Keratinocyte (primary cell): ENCODE measurements at regions not wholly inside any gene's neighbourhood (a gene's known extent, or its start where the extent isn't known, plus 50 kb on each side); places are given as distances from the start of the nearest gene placed in this dataset.

Experiments
- DNase-seq: peaks from one replicate; pipeline ENCODE4 v3.0.0-alpha.2; 2011; ENCODE audit warnings: low read depth, missing footprints, low spot score
- FAIRE-seq: peaks from 2 replicates; lab custom pipeline; 2011; peaks lifted over from hg19 to GRCh38; lab: Jason Lieb, UNC
- H2AFZ ChIP-seq: 2 replicates; pipeline ENCODE4 v1.6.0; 2012; ENCODE audit warnings: low read length, control low read depth, inconsistent platforms; ENCODE audit not compliant: control insufficient read depth
- H3K27ac ChIP-seq: 2 replicates; pipeline ENCODE4 v1.5.1; 2011; ENCODE audit warnings: low read length; ENCODE audit not compliant: control insufficient read depth, insufficient read depth
- H3K27me3 ChIP-seq: 3 replicates; pipeline ENCODE4 v1.6.0; 2011; ENCODE audit warnings: low read length; ENCODE audit not compliant: control insufficient read depth, insufficient read depth; ENCODE audit errors: extremely low read depth
- H3K36me3 ChIP-seq, 2 experiments: 2 replicates in 1 of 2; 3 replicates in 1 of 2; pipeline ENCODE4 v1.5.1; 2011; ENCODE audit warnings: low read length in 2 of 2, mild to moderate bottlenecking in 1 of 2; ENCODE audit not compliant: control insufficient read depth in 2 of 2, insufficient read depth in 2 of 2; ENCODE audit errors: extremely low read depth in 1 of 2
- H3K4me1 ChIP-seq: 3 replicates; pipeline ENCODE4 v1.5.1; 2011; ENCODE audit warnings: low read length; ENCODE audit not compliant: control insufficient read depth, insufficient read depth; ENCODE audit errors: extremely low read depth
- H3K4me2 ChIP-seq: 3 replicates; pipeline ENCODE4 v1.6.0; 2011; ENCODE audit warnings: low read depth, low read length; ENCODE audit not compliant: control insufficient read depth, insufficient read depth; ENCODE audit errors: extremely low read depth
- H3K4me3 ChIP-seq, 3 experiments: fragments of 200-600 bp in 1 of 3; sonication (generic) in 1 of 3; 2 replicates in 2 of 3; 3 replicates in 1 of 3; pipeline ENCODE4 v1.5.1; 2011 to 2016; ENCODE audit warnings: low read length in 3 of 3, mild to moderate bottlenecking in 3 of 3, control low read depth in 2 of 3, inconsistent platforms in 1 of 3, low read depth in 1 of 3, mixed read lengths in 1 of 3, mixed run types in 1 of 3, moderate library complexity in 1 of 3; ENCODE audit not compliant: control insufficient read depth in 2 of 3, insufficient read depth in 2 of 3; ENCODE audit errors: extremely low read depth in 1 of 3
- H3K79me2 ChIP-seq: 2 replicates; pipeline ENCODE4 v1.6.0; 2012; ENCODE audit warnings: low read length; ENCODE audit not compliant: control insufficient read depth, insufficient read depth
- H3K9ac ChIP-seq: 3 replicates; pipeline ENCODE4 v1.6.0; 2011; ENCODE audit warnings: low read length; ENCODE audit not compliant: control insufficient read depth, insufficient read depth; ENCODE audit errors: extremely low read depth
- H3K9me1 ChIP-seq: 3 replicates; pipeline ENCODE4 v1.6.0; 2011; ENCODE audit warnings: low read length; ENCODE audit not compliant: control insufficient read depth, insufficient read depth; ENCODE audit errors: extremely low read depth
- H3K9me3 ChIP-seq: 2 replicates; pipeline ENCODE4 v1.5.1; 2012; ENCODE audit warnings: low read depth, low read length; ENCODE audit not compliant: control insufficient read depth
- H4K20me1 ChIP-seq: 3 replicates; pipeline ENCODE4 v1.6.0; 2011; ENCODE audit warnings: low read length; ENCODE audit not compliant: control insufficient read depth, insufficient read depth; ENCODE audit errors: extremely low read depth
- CTCF ChIP-seq, 3 experiments: IDR thresholded peaks in 1 of 3; conservative IDR thresholded peaks in 1 of 3; optimal IDR thresholded peaks in 1 of 3; 2 replicates in 2 of 3; 3 replicates in 1 of 3; pipeline versions ENCODE3 to v1.5.1; 2011; ENCODE audit warnings: low read length in 3 of 3, mild to moderate bottlenecking in 3 of 3, moderate library complexity in 2 of 3, control low read depth in 1 of 3, inconsistent platforms in 1 of 3; ENCODE audit not compliant: insufficient read depth in 2 of 3; ENCODE audit errors: extremely low read depth in 1 of 3
- EZH2 ChIP-seq: IDR thresholded peaks from one replicate; pipeline ENCODE4 v1.6.1; 2012; ENCODE audit warnings: inconsistent platforms, mild to moderate bottlenecking, low read length, moderate library complexity
- dilution Hi-C: fragments of 300-500 bp; cut with MboI; formaldehyde crosslinking; loops from one replicate; pipeline ENCODE4 v1.7.0; 2020; ENCODE audit warnings: low sequenced_read_pairs; ENCODE audit not compliant: extremely low pct_ligation_motif_present

GRCh38 chr13:32955881-32956594 is 60.2 kb upstream of the KL start:
- dilution Hi-C loops, result no loop called here
- H3K27ac ChIP-seq, result no peak overlapping the region
- no peaks in the 10 kb centered on the region for H3K27me3 ChIP-seq
- TF ChIP-seq EZH2, result no peak
- no peak for TF ChIP-seq CTCF (optimal IDR thresholded peaks at IDR 0.05 in 1 of 3, IDR thresholded peaks at IDR 0.05 in 1 of 3, conservative IDR thresholded peaks at IDR 0.05 in 1 of 3; ENCODE audit: extremely low read depth in 1 of 3, insufficient read depth in 2 of 3, low read length in 3 of 3)
- H3K9me1 ChIP-seq, result no peaks in the 10 kb centered on the region
- H3K4me1 ChIP-seq, result no peaks in the 10 kb centered on the region
- H3K36me3 ChIP-seq, result no peaks in the 10 kb centered on the region
- no peak overlapping the region for H2AFZ ChIP-seq
- no peaks in the 10 kb centered on the region for H4K20me1 ChIP-seq
- H3K4me3 ChIP-seq, result no peak overlapping the region
- no peak overlapping the region for H3K9ac ChIP-seq
- no peak for DNase-seq
- no peak for FAIRE-seq
- H3K79me2 ChIP-seq, result no peaks in the 10 kb centered on the region
- H3K4me2 ChIP-seq, result no peak overlapping the region
- no peaks in the 10 kb centered on the region for H3K9me3 ChIP-seq

- TF ChIP-seq CTCF (optimal IDR thresholded peaks at IDR 0.05 in 1 of 3, IDR thresholded peaks at IDR 0.05 in 1 of 3, conservative IDR thresholded peaks at IDR 0.05 in 1 of 3; ENCODE audit: extremely low read depth in 1 of 3, insufficient read depth in 2 of 3, low read length in 3 of 3), result no peak
- no peak for TF ChIP-seq EZH2
- FAIRE-seq (no peak), DNase-seq (no peak)
- dilution Hi-C loops, result no loop called here
- no peak overlapping the region for H2AFZ ChIP-seq
- no peak overlapping the region for H3K27ac ChIP-seq
- no peaks in the 10 kb centered on the region for H3K9me3 ChIP-seq
- no peaks in the 10 kb centered on the region for H3K9me1 ChIP-seq
- no peaks in the 10 kb centered on the region for H3K79me2 ChIP-seq
- H3K9ac ChIP-seq, result no peak overlapping the region
- H3K4me2 ChIP-seq, result no peak overlapping the region
- H3K4me1 ChIP-seq, result no peaks in the 10 kb centered on the region
- no peaks in the 10 kb centered on the region for H3K27me3 ChIP-seq
- no peak overlapping the region for H3K4me3 ChIP-seq
- H3K36me3 ChIP-seq, result no peaks in the 10 kb centered on the region
- no peaks in the 10 kb centered on the region for H4K20me1 ChIP-seq
Measured at GRCh38 chr13:32956595-32956933, 59.7 kb upstream of the KL start.
